Fibroblast of mammary gland (primary cell): ENCODE measurements at regions not wholly inside any gene's neighbourhood (a gene's known extent, or its start where the extent isn't known, plus 50 kb on each side); places are given as distances from the start of the nearest gene placed in this dataset.
"Not testable (repeated sequence)": the region's sequence is repeated elsewhere in the genome, so short reads cannot be mapped to it uniquely, and the experiment has no call there.

Experiments
- DNase-seq: peaks from one replicate; pipeline ENCODE4 v3.0.0-alpha.2; 2010; ENCODE audit warnings: low read depth
- H3K4me3 ChIP-seq: 2 replicates; pipeline ENCODE4 v1.5.1; 2011; ENCODE audit warnings: low read depth, mild to moderate bottlenecking, low read length, moderate library complexity; ENCODE audit not compliant: control insufficient read depth
- CTCF ChIP-seq: conservative IDR thresholded peaks from 2 replicates; pipeline ENCODE4 v1.5.1; 2011; ENCODE audit warnings: low read depth, low read length, inconsistent platforms; ENCODE audit not compliant: control insufficient read depth, insufficient read depth

- no peak for DNase-seq
- no peak for TF ChIP-seq CTCF
- H3K4me3 ChIP-seq: no peak overlapping the region
Observed at GRCh38 chr3:84318273-84318809, 640.4 kb upstream of the CADM2 start.

GRCh38 chr3:84365563-84366278 lies 593.1 kb upstream of the CADM2 start:
- not testable (repeated sequence) for H3K4me3 ChIP-seq, DNase-seq
